ENCODE measurements at regions not wholly inside any gene's neighbourhood (a gene's known extent, or its start where the extent isn't known, plus 50 kb on each side); places are given as distances from the start of the nearest gene placed in this dataset.

DNA sequence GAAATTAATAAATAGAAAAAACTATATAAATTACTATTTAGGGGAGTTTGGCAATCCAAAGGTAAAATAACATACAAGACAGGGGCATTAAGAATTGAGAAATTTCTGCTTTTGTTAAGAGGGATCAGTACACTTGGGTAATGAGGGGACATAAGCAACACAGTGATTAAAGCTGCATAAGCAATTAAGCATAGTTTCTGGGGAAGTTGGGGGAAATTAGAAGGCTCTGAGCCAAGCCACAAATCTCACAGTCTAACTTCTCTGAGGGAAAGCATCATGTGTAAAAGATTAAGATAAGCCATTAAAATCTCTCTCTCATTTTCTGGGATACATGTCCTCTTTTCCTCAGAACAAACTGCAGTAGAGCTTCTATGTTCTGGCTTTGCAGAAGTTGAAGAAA, 533.9 kb upstream of the LRFN5 start:
- Histone ChIP-seq H3K36me3 (no peaks in the 10 kb centered on the region), H3K4me1 (peaks cover 0 to 9% (median 2%) of the 10 kb centered on the region in 4 donors), H3K27ac (no peak overlapping the region), H3K27me3 (no peaks in the 10 kb centered on the region), H3K4me3 (no peak overlapping the region), H3K9me3 (no peaks in the 10 kb centered on the region)
- no peak for DNase-seq
- no peak for TF ChIP-seq EP300 (IDR thresholded peaks at IDR 0.05)
- no peak for TF ChIP-seq POLR2A (IDR thresholded peaks at IDR 0.05)
- no peak for TF ChIP-seq POLR2AphosphoS5 (IDR thresholded peaks at IDR 0.05)
- TF ChIP-seq, protein P1, sequence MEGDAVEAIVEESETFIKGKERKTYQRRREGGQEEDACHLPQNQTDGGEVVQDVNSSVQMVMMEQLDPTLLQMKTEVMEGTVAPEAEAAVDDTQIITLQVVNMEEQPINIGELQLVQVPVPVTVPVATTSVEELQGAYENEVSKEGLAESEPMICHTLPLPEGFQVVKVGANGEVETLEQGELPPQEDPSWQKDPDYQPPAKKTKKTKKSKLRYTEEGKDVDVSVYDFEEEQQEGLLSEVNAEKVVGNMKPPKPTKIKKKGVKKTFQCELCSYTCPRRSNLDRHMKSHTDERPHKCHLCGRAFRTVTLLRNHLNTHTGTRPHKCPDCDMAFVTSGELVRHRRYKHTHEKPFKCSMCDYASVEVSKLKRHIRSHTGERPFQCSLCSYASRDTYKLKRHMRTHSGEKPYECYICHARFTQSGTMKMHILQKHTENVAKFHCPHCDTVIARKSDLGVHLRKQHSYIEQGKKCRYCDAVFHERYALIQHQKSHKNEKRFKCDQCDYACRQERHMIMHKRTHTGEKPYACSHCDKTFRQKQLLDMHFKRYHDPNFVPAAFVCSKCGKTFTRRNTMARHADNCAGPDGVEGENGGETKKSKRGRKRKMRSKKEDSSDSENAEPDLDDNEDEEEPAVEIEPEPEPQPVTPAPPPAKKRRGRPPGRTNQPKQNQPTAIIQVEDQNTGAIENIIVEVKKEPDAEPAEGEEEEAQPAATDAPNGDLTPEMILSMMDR (IDR thresholded peaks at IDR 0.05) = no peak
- intact Hi-C loops (cut with DNase I; ENCODE audit: low total_unique reads) = no loop called here

DNA sequence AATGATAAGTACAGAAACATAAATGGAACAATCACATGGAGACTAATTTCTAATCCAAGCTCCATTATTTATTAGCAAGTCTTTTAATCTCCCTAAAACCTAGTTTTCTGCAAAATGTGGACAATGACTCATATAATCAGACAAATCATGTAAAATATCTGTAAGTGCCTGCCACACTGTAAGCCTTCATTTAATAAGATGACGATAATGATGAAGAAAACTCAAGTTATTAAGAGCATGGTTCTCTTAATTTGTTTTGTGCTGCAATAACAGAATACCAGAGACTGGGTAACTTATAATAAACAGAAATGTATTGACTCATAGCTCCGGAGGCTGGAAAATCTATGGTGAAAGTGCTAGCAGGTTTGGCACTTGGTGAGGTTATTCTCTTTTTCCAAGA, 535.3 kb upstream of the LRFN5 start:
- TF ChIP-seq POLR2A (IDR thresholded peaks at IDR 0.05) (no peak), EP300 (IDR thresholded peaks at IDR 0.05) (no peak), POLR2AphosphoS5 (IDR thresholded peaks at IDR 0.05) (no peak)
- TF ChIP-seq, protein P1 (IDR thresholded peaks at IDR 0.05) = no peak

DNA sequence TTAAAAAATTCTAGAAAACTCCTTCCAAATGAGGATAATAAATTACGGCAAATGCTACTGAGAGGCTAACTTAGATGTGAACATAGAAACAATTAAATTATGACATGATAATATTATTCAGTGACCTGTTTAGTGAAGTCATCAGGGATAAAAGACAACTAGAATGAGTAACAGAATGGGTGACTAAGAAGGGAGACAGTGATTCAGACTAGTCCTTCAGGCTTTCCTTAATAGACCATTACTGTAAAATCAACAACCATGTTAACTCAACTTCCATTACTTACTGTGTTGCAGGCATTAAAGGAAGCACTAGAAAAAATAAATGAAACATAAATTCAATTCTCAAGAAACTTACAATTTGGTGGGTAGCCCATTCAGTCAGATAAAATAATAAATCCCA, 543.9 kb upstream of the LRFN5 start:
- Histone ChIP-seq H3K4me1 (no peaks in the 10 kb centered on the region), H3K9me3 (no peaks in the 10 kb centered on the region), H3K36me3 (no peaks in the 10 kb centered on the region), H3K4me3 (no peak overlapping the region), H3K27ac (no peak overlapping the region), H3K27me3 (no peaks in the 10 kb centered on the region)
- 0 to 96% (median 90%) methylated on average over 1 of the region's 1 CpG for WGBS, 5 donors
- TF ChIP-seq EP300 (IDR thresholded peaks at IDR 0.05) (no peak), POLR2AphosphoS5 (IDR thresholded peaks at IDR 0.05) (no peak), POLR2A (IDR thresholded peaks at IDR 0.05) (no peak)
- TF ChIP-seq, protein P1 (IDR thresholded peaks at IDR 0.05) = no peak
- intact Hi-C loops (cut with DNase I; ENCODE audit: low total_unique reads) = no loop called here
- DNase-seq = no peak

More for the DNA sequence above, 535.3 kb upstream of the LRFN5 start:
- H3K9me3 ChIP-seq = no peaks in the 10 kb centered on the region
- intact Hi-C loops (cut with DNase I; ENCODE audit: low total_unique reads) = no loop called here
- no peaks in the 10 kb centered on the region for H3K27me3 ChIP-seq
- peaks cover 0 to 9% (median 2%) of the 10 kb centered on the region in 4 donors for H3K4me1 ChIP-seq
- WGBS, 5 donors = 84 to 95% (median 92%) methylated on average over 2 of the region's 2 CpGs
- no peak overlapping the region for H3K27ac ChIP-seq
- no peaks in the 10 kb centered on the region for H3K36me3 ChIP-seq
- no peak overlapping the region for H3K4me3 ChIP-seq
- no peak for DNase-seq

DNA sequence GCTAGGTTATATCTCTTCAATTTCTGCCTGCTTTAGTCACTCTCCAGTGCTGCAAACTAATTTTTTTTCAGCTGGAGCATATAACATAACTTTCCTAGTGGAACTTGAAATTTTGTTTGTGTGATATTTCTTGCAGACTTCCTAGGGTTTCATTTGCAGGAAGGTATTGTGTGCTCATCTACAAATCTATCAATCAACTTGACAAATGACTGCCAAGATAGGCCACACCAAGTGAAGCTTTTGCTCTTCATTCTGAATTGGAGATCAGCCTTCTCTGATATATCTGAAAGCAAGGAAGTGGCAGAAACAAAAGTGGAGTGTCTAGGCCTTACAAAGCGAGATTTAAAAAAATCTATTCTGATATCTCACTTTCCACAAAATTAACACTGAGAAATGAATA, 551.1 kb upstream of the LRFN5 start:
- intact Hi-C loops (cut with DNase I; ENCODE audit: low total_unique reads) = no loop called here
- no peak for DNase-seq
- Histone ChIP-seq H3K4me1 (no peaks in the 10 kb centered on the region), H3K36me3 (no peaks in the 10 kb centered on the region), H3K4me3 (no peak overlapping the region), H3K27me3 (no peaks in the 10 kb centered on the region), H3K27ac (no peak overlapping the region), H3K9me3 (no peaks in the 10 kb centered on the region)
- TF ChIP-seq POLR2AphosphoS5 (IDR thresholded peaks at IDR 0.05) = no peak
- TF ChIP-seq, protein P1 (IDR thresholded peaks at IDR 0.05) = no peak
- no peak for TF ChIP-seq POLR2A (IDR thresholded peaks at IDR 0.05)
- TF ChIP-seq EP300 (IDR thresholded peaks at IDR 0.05) = no peak
- WGBS, 5 donors = 69 to 82% (median 71%) methylated on average over 1 of the region's 1 CpG

All from stomach (tissue), 8 donors.